GM12865 (cell line): ENCODE measurements at regions not wholly inside any gene's neighbourhood (a gene's known extent, or its start where the extent isn't known, plus 50 kb on each side); places are given as distances from the start of the nearest gene placed in this dataset.

Experiments
- DNase-seq: peaks from one replicate; pipeline ENCODE4 v3.0.0; 2010; ENCODE audit warnings: low read depth
- H3K4me3 ChIP-seq: 2 replicates; pipeline ENCODE4 v1.5.1; 2011; ENCODE audit warnings: mild to moderate bottlenecking, low read depth, low read length, control low read depth
- CTCF ChIP-seq: IDR thresholded peaks from 2 replicates; pipeline ENCODE4 v1.5.1; 2011; ENCODE audit warnings: low read length, control low read depth, low read depth, inconsistent platforms; ENCODE audit not compliant: insufficient read depth; ENCODE audit errors: missing control alignments

- no peak for TF ChIP-seq CTCF
- no peak overlapping the region for H3K4me3 ChIP-seq
- no peak for DNase-seq
Measured at GRCh38 chr11:36775130-36775529, 177.1 kb upstream of the RAG2 start.

DNA sequence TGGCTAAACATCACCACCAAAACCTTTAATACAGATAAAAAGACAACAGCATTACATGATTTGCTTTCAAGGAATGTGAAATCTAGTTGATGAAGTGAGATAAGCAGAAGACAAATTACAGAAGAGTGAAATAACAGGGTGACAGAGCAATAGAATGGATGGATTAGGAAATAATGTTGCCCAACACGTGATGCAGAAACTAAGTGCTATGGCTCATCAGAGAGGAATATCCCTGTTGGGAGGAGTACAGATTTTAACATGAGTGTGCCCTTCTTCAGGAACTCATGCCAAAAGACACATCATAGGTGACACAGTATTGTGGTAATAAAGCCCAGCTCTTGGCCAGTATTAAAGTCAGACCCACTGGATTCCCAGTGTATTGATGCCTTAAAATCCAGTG lies 176.6 kb upstream of the RAG2 start:
- no peak for TF ChIP-seq CTCF
- no peak for DNase-seq
- no peak overlapping the region for H3K4me3 ChIP-seq

DNA sequence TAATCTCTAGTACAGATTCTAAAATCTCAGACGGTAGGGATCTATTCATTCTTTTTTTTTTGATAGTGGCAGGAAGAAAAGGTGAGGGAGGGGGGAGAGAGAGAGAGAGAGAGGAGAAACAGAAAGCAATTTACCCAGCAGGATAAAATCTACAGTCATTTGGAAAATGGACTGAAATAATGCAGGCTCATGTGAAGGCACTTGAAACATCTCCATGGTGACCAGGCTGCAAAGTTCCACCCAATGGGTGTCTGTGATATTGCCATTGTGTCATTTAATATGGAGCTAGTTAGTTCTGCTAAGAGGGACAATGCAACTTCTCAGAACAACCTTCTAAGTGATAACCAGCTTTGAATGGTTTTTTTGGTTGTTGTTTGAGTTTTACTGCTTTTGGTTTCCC lies 165.2 kb upstream of the RAG2 start:
- no peak for TF ChIP-seq CTCF

GRCh38 chr11:36757075-36757474 lies 159.0 kb upstream of the RAG2 start:
- H3K4me3 ChIP-seq, result no peak overlapping the region
- no peak for DNase-seq
- no peak for TF ChIP-seq CTCF

More for the DNA sequence above, 165.2 kb upstream of the RAG2 start:
- H3K4me3 ChIP-seq, result no peak overlapping the region
- DNase-seq, result peak; percentile 41

- no peak for TF ChIP-seq CTCF
- no peak for DNase-seq
- H3K4me3 ChIP-seq, result no peak overlapping the region
Measured at GRCh38 chr11:36753960-36754359, 155.9 kb upstream of the RAG2 start.

GRCh38 chr11:36751996-36752395 lies 154.0 kb upstream of the RAG2 start:
- no peak overlapping the region for H3K4me3 ChIP-seq
- TF ChIP-seq CTCF, result no peak
- no peak for DNase-seq

DNA sequence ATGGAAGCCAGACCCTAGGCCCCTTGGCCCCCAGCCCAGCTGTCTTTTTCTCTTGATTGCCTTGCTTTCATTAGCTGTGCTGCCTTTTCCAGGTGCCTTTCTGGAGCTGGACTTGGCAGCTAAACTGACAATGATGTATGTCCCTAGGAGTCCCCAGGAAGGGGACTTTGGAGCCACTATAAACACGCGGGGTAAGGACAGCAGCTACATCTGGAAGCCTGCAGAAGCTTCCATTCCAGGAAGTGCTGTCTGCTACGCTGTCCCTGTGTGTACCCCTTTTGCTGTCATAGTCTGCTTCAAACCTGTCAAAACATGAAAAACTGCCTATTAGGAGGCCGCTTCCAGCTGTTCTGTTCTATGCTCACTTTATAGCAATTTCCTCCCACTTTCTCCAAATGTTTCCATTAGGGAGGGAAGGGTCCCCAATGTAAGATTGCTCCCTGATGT lies 153.3 kb upstream of the RAG2 start:
- no peak for DNase-seq
- no peak for TF ChIP-seq CTCF

More for the DNA sequence above, 153.3 kb upstream of the RAG2 start:
- no peak overlapping the region for H3K4me3 ChIP-seq
